SK-N-SH (cell line): ENCODE measurements at regions not wholly inside any gene's neighbourhood (a gene's known extent, or its start where the extent isn't known, plus 50 kb on each side); places are given as distances from the start of the nearest gene placed in this dataset.

Experiments used
- CTCF ChIA-PET: fragments of 300-600, 350-600 bp; formaldehyde crosslinking; extraction: SDS; loops from one replicate; lab custom pipeline; 2021; lab: Yijun Ruan, JAX
- POLR2A ChIA-PET: fragments of 350-600 bp; sonication (Branson Sonifier 250); formaldehyde crosslinking; extraction: SDS; loops from one replicate; lab custom pipeline; 2020; ENCODE audit warnings: antibody characterized with exemption, inconsistent platforms; lab: Yijun Ruan, JAX
- DNase-seq: peaks from one replicate; pipeline ENCODE4 v3.0.0; 2012
- H2AFZ ChIP-seq: fragments of 200-600 bp; sonication (generic); 2 replicates; pipeline ENCODE4 v1.8.1; 2016; ENCODE audit warnings: antibody characterized with exemption, mild to moderate bottlenecking, low read depth
- H3F3A ChIP-seq: fragments of 200-600 bp; sonication (generic); replicated peaks from 2 replicates; pipeline ENCODE3; 2016; ENCODE audit warnings: antibody characterized with exemption, mild to moderate bottlenecking; ENCODE audit not compliant: insufficient read depth
- H3K27ac ChIP-seq, 2 experiments: fragments of 200-500 bp in 1 of 2; fragments of 200-600 bp in 1 of 2; sonication (Bioruptor generic) in 1 of 2; sonication (generic), shearing (Covaris generic) in 1 of 2; 2 replicates each; pipeline versions ENCODE4 v1.5.1 to v1.6.1; 2014 to 2016; ENCODE audit warnings: low read depth in 2 of 2, inconsistent platforms in 1 of 2, low read length in 1 of 2, mild to moderate bottlenecking in 1 of 2, mixed read lengths in 1 of 2
- H3K27me3 ChIP-seq: fragments of 200-600 bp; sonication (generic), shearing (Covaris generic); 2 replicates; pipeline ENCODE4 v1.6.1; 2016; ENCODE audit warnings: mixed run types; ENCODE audit not compliant: insufficient read depth
- H3K36me3 ChIP-seq, 2 experiments: fragments of 200-500 bp in 1 of 2; fragments of 200-600 bp in 1 of 2; sonication (Bioruptor generic) in 1 of 2; sonication (generic) in 1 of 2; replicated peaks in 1 of 2; 2 replicates each; pipeline versions ENCODE3 to v1.5.1; 2014 to 2016; ENCODE audit warnings: low read length in 1 of 2, mild to moderate bottlenecking in 1 of 2; ENCODE audit not compliant: insufficient read depth in 2 of 2, control insufficient read depth in 1 of 2
- H3K4me1 ChIP-seq, 2 experiments: fragments of 200-500 bp in 1 of 2; fragments of 200-600 bp in 1 of 2; sonication (Bioruptor generic) in 1 of 2; sonication (generic), shearing (Covaris generic) in 1 of 2; 2 replicates each; pipeline versions ENCODE4 v1.5.1 to v1.6.1; 2014 to 2016; ENCODE audit warnings: low read depth in 1 of 2, low read length in 1 of 2, mixed run types in 1 of 2; ENCODE audit not compliant: insufficient read depth in 2 of 2, control insufficient read depth in 1 of 2
- H3K4me2 ChIP-seq: fragments of 200-600 bp; sonication (generic), shearing (Covaris generic); 2 replicates; pipeline ENCODE4 v1.6.1; 2017; ENCODE audit warnings: mixed run types
- H3K4me3 ChIP-seq, 2 experiments: fragments of 200-500 bp in 1 of 2; fragments of 200-600 bp in 1 of 2; sonication (Bioruptor generic) in 1 of 2; sonication (generic), shearing (Covaris generic) in 1 of 2; 2 replicates each; pipeline versions ENCODE4 v1.5.1 to v1.8.1; 2014 to 2016; ENCODE audit warnings: low read depth in 2 of 2, inconsistent platforms in 1 of 2, low read length in 1 of 2, mild to moderate bottlenecking in 1 of 2, mixed read lengths in 1 of 2, moderate library complexity in 1 of 2
- H3K79me2 ChIP-seq: fragments of 200-600 bp; sonication (generic); 2 replicates; pipeline ENCODE4 v1.8.1; 2017; ENCODE audit warnings: mild to moderate bottlenecking; ENCODE audit not compliant: insufficient read depth
- H3K9ac ChIP-seq: fragments of 200-600 bp; sonication (generic); 2 replicates; pipeline ENCODE4 v1.6.1; 2017; ENCODE audit warnings: mixed run types
- H3K9me2 ChIP-seq: fragments of 200-600 bp; sonication (generic); 2 replicates; pipeline ENCODE4 v1.6.1; 2017; ENCODE audit warnings: mixed run types
- H3K9me3 ChIP-seq: fragments of 200-600 bp; sonication (generic); 2 replicates; pipeline ENCODE4 v1.6.1; 2017; ENCODE audit warnings: mixed run types, mild to moderate bottlenecking, moderate library complexity
- H4K20me1 ChIP-seq: fragments of 200-600 bp; sonication (generic); 2 replicates; pipeline ENCODE4 v1.6.1; 2017; ENCODE audit warnings: mild to moderate bottlenecking, mixed run types; ENCODE audit not compliant: insufficient read depth
- CTCF ChIP-seq: fragments of 200-600 bp; sonication (generic); IDR thresholded peaks from 2 replicates; pipeline ENCODE4 v1.6.1; 2017; ENCODE audit warnings: antibody characterized with exemption, mild to moderate bottlenecking, moderate library complexity
- ELF1 ChIP-seq: IDR thresholded peaks from 2 replicates; pipeline ENCODE4 v1.4.0; 2012
- FOXJ3 ChIP-seq: sonication (generic); formaldehyde crosslinking; IDR thresholded peaks from 2 replicates; pipeline ENCODE4 v1.5.1; 2020; ENCODE audit warnings: mild to moderate bottlenecking, missing genetic modification reagents
- GABPA ChIP-seq: IDR thresholded peaks from 2 replicates; pipeline ENCODE4 v1.4.0; 2012; ENCODE audit warnings: low read depth, mild to moderate bottlenecking
- MEF2A ChIP-seq: IDR thresholded peaks from 2 replicates; pipeline ENCODE4 v1.4.0; 2012; ENCODE audit warnings: low read depth, borderline replicate concordance
- NFIC ChIP-seq: IDR thresholded peaks from 2 replicates; pipeline ENCODE4 v1.4.0; 2012; ENCODE audit warnings: borderline replicate concordance
- PBX3 ChIP-seq: IDR thresholded peaks from 2 replicates; pipeline ENCODE4; 2012
- POLR2AphosphoS5 ChIP-seq: IDR thresholded peaks from 2 replicates; pipeline ENCODE4 v1.6.1; 2012; ENCODE audit warnings: low read depth, low read length
- RCOR1 ChIP-seq: fragments of 150-350 bp; IDR thresholded peaks from 2 replicates; pipeline ENCODE4 v1.6.1; 2017; ENCODE audit warnings: antibody characterized with exemption, low read length
- RXRA ChIP-seq: IDR thresholded peaks from 2 replicates; pipeline ENCODE4 v1.4.0; 2012; ENCODE audit warnings: low read depth, mild to moderate bottlenecking, borderline replicate concordance
- SMC3 ChIP-seq: IDR thresholded peaks from 2 replicates; pipeline ENCODE4 v1.6.1; 2012; ENCODE audit warnings: low read depth, low read length, improper control_type of control experiment
- TCF12 ChIP-seq: IDR thresholded peaks from 2 replicates; pipeline ENCODE4 v1.4.0; 2012
- USF1 ChIP-seq: IDR thresholded peaks from 2 replicates; pipeline ENCODE4 v1.4.0; 2012; ENCODE audit warnings: low read depth, borderline replicate concordance
- YY1 ChIP-seq: IDR thresholded peaks from 2 replicates; pipeline ENCODE4 v1.4.0; 2012; ENCODE audit warnings: low read depth, mild to moderate bottlenecking
- WGBS: methylation state at CpG from one replicate; pipeline ENCODE4 v1.1.6; 2017; ENCODE audit warnings: low lambda C conversion rate; 5-methylcytosine and 5-hydroxymethylcytosine counted together

- peaks cover 3% of the 10 kb centered on the region for H3F3A ChIP-seq
- 35% methylated on average over 6 of the region's 11 CpGs for WGBS
- no peak for DNase-seq
- H3K27me3 ChIP-seq, result peaks cover 87% of the 10 kb centered on the region
- no peak overlapping the region for H2AFZ ChIP-seq
- H3K4me1 ChIP-seq, result no peaks in the 10 kb centered on the region
- no peaks in the 10 kb centered on the region for H3K36me3 ChIP-seq
- H3K9me2 ChIP-seq, result no peaks in the 10 kb centered on the region
- no peaks in the 10 kb centered on the region for H4K20me1 ChIP-seq
- ChIA-PET POLR2A (no interaction called here), CTCF (no interaction called here)
- H3K4me2 ChIP-seq, result no peak overlapping the region
- H3K79me2 ChIP-seq, result no peaks in the 10 kb centered on the region
- no peak overlapping the region for H3K27ac ChIP-seq
- H3K9me3 ChIP-seq, result no peaks in the 10 kb centered on the region
- no peak for TF ChIP-seq RXRA
- TF ChIP-seq GABPA, result no peak
- TF ChIP-seq SMC3, result no peak
- no peak for TF ChIP-seq POLR2AphosphoS5
- no peak for TF ChIP-seq USF1
- no peak for TF ChIP-seq RCOR1
- no peak for TF ChIP-seq YY1
- TF ChIP-seq NFIC, result no peak
- no peak overlapping the region for H3K4me3 ChIP-seq
- H3K9ac ChIP-seq, result no peak overlapping the region
These were observed 70.6 kb upstream of the CTDP1 start for GRCh38 chr18:79608999-79609461.

GRCh38 chr18:79609841-79610281 lies 69.7 kb upstream of the CTDP1 start:
- Histone ChIP-seq H3K4me1 (no peaks in the 10 kb centered on the region), H2AFZ (no peak overlapping the region), H3K36me3 (no peaks in the 10 kb centered on the region), H3K79me2 (no peaks in the 10 kb centered on the region), H3K4me3 (no peak overlapping the region), H3F3A (peaks cover 3% of the 10 kb centered on the region), H3K27ac (no peak overlapping the region), H3K9me2 (no peaks in the 10 kb centered on the region), H4K20me1 (no peaks in the 10 kb centered on the region), H3K4me2 (no peak overlapping the region), H3K27me3 (peaks cover 87% of the 10 kb centered on the region), H3K9ac (no peak overlapping the region), H3K9me3 (no peaks in the 10 kb centered on the region)
- CTCF ChIA-PET, result interaction anchor here (0.6 kb wide), 1 partner anchor 29 kb away, joined by 3 read pairs; no protein-coding TSS in a partner anchor
- no peak for DNase-seq
- POLR2A ChIA-PET, result no interaction called here
- TF ChIP-seq TCF12, result no peak
- TF ChIP-seq CTCF, result no peak
- no peak for TF ChIP-seq FOXJ3 (CRISPR knock-in tag)
- TF ChIP-seq PBX3, result no peak
- no peak for TF ChIP-seq MEF2A
- no peak for TF ChIP-seq RCOR1
- no peak for TF ChIP-seq ELF1
- TF ChIP-seq SMC3, result no peak
- WGBS, result 32% methylated on average over 5 of the region's 16 CpGs
